Activated CD4-positive, alpha-beta T cell treated with anti-CD3 and anti-CD28 coated beads for 36 hours (primary cell): ENCODE measurements at regions not wholly inside any gene's neighbourhood (a gene's known extent, or its start where the extent isn't known, plus 50 kb on each side); places are given as distances from the start of the nearest gene placed in this dataset.

Experiments
- ATAC-seq: fragments of 200-7000 bp; cut with Tn5 transposase; one replicate; pipeline ENCODE4 v1.10.0; 2021; ENCODE audit warnings: mild to moderate bottlenecking, moderate library complexity
- CTCF ChIA-PET: fragments of 350-600 bp; sonication (Branson Sonifier 250); formaldehyde crosslinking; loops from one replicate; lab custom pipeline; 2021; ENCODE audit warnings: antibody characterized with exemption; lab: Charles Lee
- POLR2A ChIA-PET: fragments of 350-600 bp; sonication (Branson Sonifier 250); formaldehyde crosslinking; loops from one replicate; lab custom pipeline; 2021; ENCODE audit warnings: antibody characterized with exemption, inconsistent platforms; lab: Charles Lee
- DNase-seq: peaks from one replicate; pipeline ENCODE4 v3.0.0-alpha.2; 2020
- H3K27ac Mint-ChIP-seq: one replicate; pipeline ENCODE4 v1.8.0; 2021; ENCODE audit warnings: mixed read lengths
- H3K27me3 Mint-ChIP-seq: one replicate; pipeline ENCODE4 v1.8.0; 2021; ENCODE audit warnings: mixed read lengths
- H3K36me3 Mint-ChIP-seq: one replicate; pipeline ENCODE4 v1.8.0; 2021; ENCODE audit warnings: low read depth, mixed read lengths
- H3K4me1 Mint-ChIP-seq: one replicate; pipeline ENCODE4 v1.8.0; 2021; ENCODE audit warnings: mixed read lengths
- H3K4me3 Mint-ChIP-seq: one replicate; pipeline ENCODE4 v1.8.0; 2021; ENCODE audit warnings: mild to moderate bottlenecking, moderate library complexity, mixed read lengths
- H3K9me3 Mint-ChIP-seq: one replicate; pipeline ENCODE4 v1.8.0; 2021; ENCODE audit warnings: low read depth, mixed read lengths
- intact Hi-C, 2 experiments: fragments of 100-400 bp; cut with DNase I in 1 of 2; cut with micrococcal nuclease in 1 of 2; formaldehyde crosslinking; loops; one replicate each; pipeline versions ENCODE4 v1.14.2 to v1.15.1; 2022 to 2024; cut with DNase I, micrococcal nuclease

DNA sequence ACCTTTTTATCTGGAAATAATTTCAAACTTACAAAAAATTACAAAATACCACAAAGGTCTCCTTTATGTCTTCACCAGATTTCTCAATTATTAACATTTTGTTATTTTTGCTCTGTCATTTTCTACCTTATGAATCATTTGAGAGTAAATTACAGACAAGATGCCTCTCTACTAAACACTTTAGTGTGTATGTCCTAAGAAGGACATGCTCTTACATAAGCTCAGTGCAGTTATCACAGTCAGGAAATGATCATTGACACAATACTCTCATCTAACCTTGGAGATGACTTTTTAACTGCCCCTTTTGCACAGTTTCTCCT, 378.9 kb upstream of the RUNX1 start:
- Mint-ChIP-seq H3K27ac (no peak overlapping the region), H3K4me3 (no peak overlapping the region), H3K27me3 (peaks cover 5% of the 10 kb centered on the region), H3K9me3 (peaks cover 12% of the 10 kb centered on the region), H3K36me3 (no peaks in the 10 kb centered on the region), H3K4me1 (peaks cover 27% of the 10 kb centered on the region)
- ChIA-PET CTCF (no interaction called here), POLR2A (interaction anchor here (1.3 kb wide), 1 partner anchor 11 kb away, joined by 7 read pairs; no protein-coding TSS in a partner anchor)
- ATAC-seq (peak; percentile 65), DNase-seq (no peak)
- intact Hi-C loops, result loop anchor here in 1 of 2 experiments (5.0 kb wide), 1 partner anchor 99 kb away; no protein-coding TSS in a partner anchor

- intact Hi-C loops, result loop anchor here in 1 of 2 experiments (5.0 kb wide), 1 partner anchor 100 kb away; no protein-coding TSS in a partner anchor
- DNase-seq (no peak), ATAC-seq (peak; percentile 38)
- Mint-ChIP-seq H3K27ac (no peak overlapping the region), H3K36me3 (no peaks in the 10 kb centered on the region), H3K4me1 (peaks cover 27% of the 10 kb centered on the region), H3K4me3 (no peak overlapping the region), H3K27me3 (peaks cover 5% of the 10 kb centered on the region), H3K9me3 (peaks cover 9% of the 10 kb centered on the region)
- POLR2A ChIA-PET, result interaction anchor here (0.6 to 1.3 kb wide), 2 partner anchors 11 to 342 kb away, joined by 3 to 7 read pairs; no protein-coding TSS in a partner anchor
- CTCF ChIA-PET, result interaction anchor here (1.1 to 1.2 kb wide), 3 partner anchors 10 to 682 kb away, joined by 3 to 4 read pairs (median 4); no protein-coding TSS in a partner anchor
Measured at GRCh38 chr21:35427320-35428000, 378.4 kb upstream of the RUNX1 start.

DNA sequence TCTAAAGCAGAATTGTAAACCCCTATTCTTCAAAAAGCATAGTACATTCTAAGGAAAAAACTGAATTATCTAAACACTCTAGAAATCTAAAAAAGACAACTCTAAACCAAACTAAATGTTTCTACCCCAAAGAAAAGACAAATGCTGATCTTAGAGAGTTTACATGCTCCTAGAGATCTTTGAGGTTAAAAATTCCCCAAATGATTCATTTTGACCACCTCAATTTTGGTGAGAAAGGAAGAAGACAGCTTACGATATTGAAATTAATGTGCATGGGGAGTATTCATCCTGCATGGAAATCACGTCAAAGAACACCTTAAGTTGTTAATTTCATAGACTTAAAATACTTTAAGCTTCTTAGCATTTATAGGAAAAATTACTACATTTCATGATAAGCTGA, 377.8 kb upstream of the RUNX1 start:
- peak overlapping the region; percentile 13 for H3K27ac Mint-ChIP-seq
- H3K9me3 Mint-ChIP-seq, result peaks cover 13% of the 10 kb centered on the region
- ChIA-PET CTCF (interaction anchor here (0.5 to 1.2 kb wide), 6 partner anchors 10 to 917 kb away, joined by 3 to 4 read pairs (median 3); no protein-coding TSS in a partner anchor), POLR2A (interaction anchor here (0.5 to 1.3 kb wide), 4 partner anchors 12 to 494 kb away, joined by 3 to 7 read pairs (median 4); no protein-coding TSS in a partner anchor)
- intact Hi-C loops, result loop anchor here in 1 of 2 experiments (5.0 kb wide), 1 partner anchor 100 kb away; no protein-coding TSS in a partner anchor
- no peaks in the 10 kb centered on the region for H3K36me3 Mint-ChIP-seq
- peaks cover 6% of the 10 kb centered on the region for H3K27me3 Mint-ChIP-seq
- peaks cover 27% of the 10 kb centered on the region for H3K4me1 Mint-ChIP-seq
- ATAC-seq, result peak; percentile 44
- DNase-seq, result no peak
- no peak overlapping the region for H3K4me3 Mint-ChIP-seq

- ChIA-PET CTCF (interaction anchor here (0.5 to 1.2 kb wide), 6 partner anchors 11 to 916 kb away, joined by 3 to 4 read pairs (median 3); no protein-coding TSS in a partner anchor), POLR2A (interaction anchor here (0.5 to 1.3 kb wide), 4 partner anchors 12 to 494 kb away, joined by 3 to 7 read pairs (median 4); no protein-coding TSS in a partner anchor)
- Mint-ChIP-seq H3K9me3 (peaks cover 15% of the 10 kb centered on the region), H3K27me3 (peaks cover 7% of the 10 kb centered on the region), H3K4me1 (peaks cover 27% of the 10 kb centered on the region), H3K4me3 (no peak overlapping the region), H3K27ac (peak overlapping the region; percentile 13), H3K36me3 (peaks cover 3% of the 10 kb centered on the region)
- intact Hi-C loops, result loop anchor here in 1 of 2 experiments (5.0 kb wide), 1 partner anchor 101 kb away; no protein-coding TSS in a partner anchor
- DNase-seq (no peak), ATAC-seq (peak; percentile 28)
Measured at GRCh38 chr21:35426469-35426868, 377.4 kb upstream of the RUNX1 start.

- Mint-ChIP-seq H3K27me3 (peaks cover 4% of the 10 kb centered on the region), H3K36me3 (peaks cover 9% of the 10 kb centered on the region), H3K9me3 (peaks cover 17% of the 10 kb centered on the region), H3K4me3 (no peak overlapping the region), H3K27ac (no peak overlapping the region), H3K4me1 (peaks cover 27% of the 10 kb centered on the region)
- CTCF ChIA-PET, result no interaction called here
- ATAC-seq (no peak), DNase-seq (no peak)
- POLR2A ChIA-PET, result no interaction called here
- intact Hi-C loops, result no loop called here
Measured at GRCh38 chr21:35424122-35424521, 375.0 kb upstream of the RUNX1 start.

- Mint-ChIP-seq H3K9me3 (peaks cover 17% of the 10 kb centered on the region), H3K4me1 (peaks cover 23% of the 10 kb centered on the region), H3K27ac (no peak overlapping the region), H3K36me3 (peaks cover 9% of the 10 kb centered on the region), H3K4me3 (no peak overlapping the region), H3K27me3 (peaks cover 4% of the 10 kb centered on the region)
- POLR2A ChIA-PET, result no interaction called here
- intact Hi-C loops, result no loop called here
- DNase-seq (no peak), ATAC-seq (no peak)
- CTCF ChIA-PET, result interaction anchor here (0.6 kb wide), 1 partner anchor 97 kb away, joined by 3 read pairs; no protein-coding TSS in a partner anchor
Measured at GRCh38 chr21:35423709-35424108, 374.6 kb upstream of the RUNX1 start.

- DNase-seq (no peak), ATAC-seq (no peak)
- Mint-ChIP-seq H3K36me3 (peaks cover 9% of the 10 kb centered on the region), H3K27ac (no peak overlapping the region), H3K27me3 (peaks cover 2% of the 10 kb centered on the region), H3K4me1 (peaks cover 8% of the 10 kb centered on the region), H3K9me3 (peaks cover 17% of the 10 kb centered on the region), H3K4me3 (no peak overlapping the region)
- POLR2A ChIA-PET, result no interaction called here
- intact Hi-C loops, result no loop called here
- CTCF ChIA-PET, result no interaction called here
Measured at GRCh38 chr21:35422011-35422410, 372.9 kb upstream of the RUNX1 start.

GRCh38 chr21:35421221-35421620, 372.1 kb upstream of the RUNX1 start:
- Mint-ChIP-seq H3K4me1 (no peaks in the 10 kb centered on the region), H3K9me3 (peaks cover 17% of the 10 kb centered on the region), H3K36me3 (peaks cover 9% of the 10 kb centered on the region), H3K27ac (no peak overlapping the region), H3K4me3 (no peak overlapping the region), H3K27me3 (peaks cover 2% of the 10 kb centered on the region)
- ChIA-PET POLR2A (no interaction called here), CTCF (no interaction called here)
- intact Hi-C loops, result no loop called here
- DNase-seq (no peak), ATAC-seq (no peak)

DNA sequence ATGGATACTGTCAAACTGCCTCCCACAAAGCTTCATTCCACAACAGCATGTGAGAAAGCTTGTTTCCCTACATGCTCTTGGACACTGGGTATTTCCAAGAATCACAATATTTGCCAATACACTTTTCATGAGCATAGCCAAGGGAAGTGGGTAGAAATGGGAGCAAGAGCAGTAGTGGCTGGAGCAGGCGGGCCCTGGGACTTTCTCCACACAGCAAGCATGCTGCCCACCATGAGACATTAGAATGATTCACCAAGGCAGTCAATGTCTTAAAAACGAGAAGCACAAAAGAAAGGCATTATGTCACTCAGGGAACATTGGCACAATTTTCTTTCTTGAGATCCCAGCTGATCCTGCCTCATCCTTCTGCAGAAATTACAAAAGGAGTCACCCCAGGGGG, 371.6 kb upstream of the RUNX1 start:
- no peaks in the 10 kb centered on the region for H3K4me1 Mint-ChIP-seq
- POLR2A ChIA-PET, result no interaction called here
- H3K36me3 Mint-ChIP-seq, result peaks cover 9% of the 10 kb centered on the region
- CTCF ChIA-PET, result interaction anchor here (0.7 kb wide), 1 partner anchor 103 kb away, joined by 4 read pairs; no protein-coding TSS in a partner anchor
- intact Hi-C loops, result no loop called here
- DNase-seq (no peak), ATAC-seq (no peak)
- no peak overlapping the region for H3K4me3 Mint-ChIP-seq
- H3K27me3 Mint-ChIP-seq, result peaks cover 2% of the 10 kb centered on the region
- H3K27ac Mint-ChIP-seq, result no peak overlapping the region
- peaks cover 17% of the 10 kb centered on the region for H3K9me3 Mint-ChIP-seq

GRCh38 chr21:35417762-35418161, 368.7 kb upstream of the RUNX1 start:
- Mint-ChIP-seq H3K4me3 (no peak overlapping the region), H3K36me3 (peaks cover 9% of the 10 kb centered on the region), H3K9me3 (peaks cover 17% of the 10 kb centered on the region), H3K27me3 (peaks cover 9% of the 10 kb centered on the region), H3K4me1 (no peaks in the 10 kb centered on the region), H3K27ac (no peak overlapping the region)
- ChIA-PET CTCF (interaction anchor here (0.9 to 1.1 kb wide), 3 partner anchors 16 to 652 kb away, joined by 3 read pairs; no protein-coding TSS in a partner anchor), POLR2A (no interaction called here)
- no peak for DNase-seq
- intact Hi-C loops, result loop anchor here in 1 of 2 experiments (5.0 kb wide), 1 partner anchor 525 kb away; no protein-coding TSS in a partner anchor
- ATAC-seq, result no peak

GRCh38 chr21:35416866-35417489, 367.9 kb upstream of the RUNX1 start:
- H3K4me1 Mint-ChIP-seq, result no peaks in the 10 kb centered on the region
- peaks cover 9% of the 10 kb centered on the region for H3K27me3 Mint-ChIP-seq
- no peak overlapping the region for H3K4me3 Mint-ChIP-seq
- DNase-seq, result no peak
- ChIA-PET CTCF (interaction anchor here (0.6 to 1.1 kb wide), 4 partner anchors 15 to 652 kb away, joined by 3 read pairs; no protein-coding TSS in a partner anchor), POLR2A (interaction anchor here (0.6 to 0.7 kb wide), 2 partner anchors 212 to 223 kb away, joined by 3 read pairs; no protein-coding TSS in a partner anchor)
- no peak for ATAC-seq
- H3K36me3 Mint-ChIP-seq, result peaks cover 9% of the 10 kb centered on the region
- H3K9me3 Mint-ChIP-seq, result peaks cover 10% of the 10 kb centered on the region
- intact Hi-C loops, result loop anchor here in 1 of 2 experiments (5.0 kb wide), 1 partner anchor 525 kb away; no protein-coding TSS in a partner anchor
- H3K27ac Mint-ChIP-seq, result no peak overlapping the region
